AG04449 (cell line): ENCODE measurements at regions not wholly inside any gene's neighbourhood (a gene's known extent, or its start where the extent isn't known, plus 50 kb on each side); places are given as distances from the start of the nearest gene placed in this dataset.

Experiments used
- CTCF ChIA-PET: fragments of 350-600 bp; formaldehyde crosslinking; extraction: SDS; loops from one replicate; lab custom pipeline; 2021; ENCODE audit warnings: antibody characterized with exemption; lab: Yijun Ruan, JAX
- POLR2A ChIA-PET: fragments of 400-600, 350-600 bp; formaldehyde crosslinking; extraction: SDS; loops from one replicate; lab custom pipeline; 2020; ENCODE audit warnings: antibody characterized with exemption, inconsistent platforms; lab: Yijun Ruan, JAX
- DNase-seq: peaks from one replicate; pipeline ENCODE4 v3.0.0-alpha.2; 2010; ENCODE audit warnings: low read depth, low spot score
- H3K4me3 ChIP-seq: 2 replicates; pipeline ENCODE4 v1.5.1; 2011; ENCODE audit warnings: low read depth, mild to moderate bottlenecking, control low read depth, low read length
- CTCF ChIP-seq: IDR thresholded peaks from one replicate; pipeline ENCODE4 v1.5.1; 2011; ENCODE audit warnings: mild to moderate bottlenecking, moderate library complexity, low read length, control low read depth, inconsistent platforms; ENCODE audit not compliant: insufficient read depth; ENCODE audit errors: missing control alignments

DNA sequence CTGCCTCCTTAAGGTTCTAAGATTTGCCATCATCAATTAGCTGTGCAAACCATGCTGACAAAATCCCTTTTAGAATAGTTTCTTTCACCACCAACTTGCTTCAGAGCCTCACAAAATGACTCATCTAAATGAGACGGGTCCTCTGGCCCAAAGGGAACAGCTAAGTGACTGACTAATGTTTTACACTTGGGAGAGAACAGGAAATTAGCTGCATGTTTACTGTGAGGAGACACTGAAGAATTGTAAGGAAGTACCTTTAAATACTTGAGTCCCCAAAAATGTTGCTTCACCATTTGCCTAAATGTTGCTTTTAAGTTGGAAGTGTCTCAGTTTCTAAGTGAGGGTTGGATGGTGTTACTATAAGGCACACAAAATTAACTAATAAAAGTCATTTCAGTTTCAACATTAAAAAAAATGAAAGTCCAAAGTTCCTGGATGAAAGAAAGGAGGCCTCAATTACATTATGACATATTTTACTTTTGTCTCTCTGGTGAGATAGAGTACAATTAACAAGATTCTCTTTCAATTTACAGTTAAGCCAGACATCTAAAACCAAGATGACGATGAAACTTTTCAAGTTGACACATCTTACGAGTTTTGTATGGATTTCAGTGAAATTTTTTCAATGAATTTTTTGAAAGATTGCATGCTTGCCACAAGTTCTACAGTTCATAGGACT lies 229.1 kb upstream of the FN1 start:
- CTCF ChIA-PET, result no interaction called here
- POLR2A ChIA-PET, result interaction anchor here (0.5 to 1.3 kb wide), 8 partner anchors 28 to 233 kb away, joined by 3 to 6 read pairs (median 3); no protein-coding TSS in a partner anchor
- no peak for TF ChIP-seq CTCF
- H3K4me3 ChIP-seq, result no peak overlapping the region
- peak; percentile 87 for DNase-seq

- POLR2A ChIA-PET, result interaction anchor here (0.7 kb wide), 1 partner anchor 75 kb away, joined by 3 read pairs; no protein-coding TSS in a partner anchor
- no peak for DNase-seq
- no peak for TF ChIP-seq CTCF
- H3K4me3 ChIP-seq, result no peak overlapping the region
- CTCF ChIA-PET, result interaction anchor here (1.1 kb wide), 1 partner anchor 27 kb away, joined by 4 read pairs; no protein-coding TSS in a partner anchor
Measured at GRCh38 chr2:215662715-215663114, 226.8 kb upstream of the FN1 start.

DNA sequence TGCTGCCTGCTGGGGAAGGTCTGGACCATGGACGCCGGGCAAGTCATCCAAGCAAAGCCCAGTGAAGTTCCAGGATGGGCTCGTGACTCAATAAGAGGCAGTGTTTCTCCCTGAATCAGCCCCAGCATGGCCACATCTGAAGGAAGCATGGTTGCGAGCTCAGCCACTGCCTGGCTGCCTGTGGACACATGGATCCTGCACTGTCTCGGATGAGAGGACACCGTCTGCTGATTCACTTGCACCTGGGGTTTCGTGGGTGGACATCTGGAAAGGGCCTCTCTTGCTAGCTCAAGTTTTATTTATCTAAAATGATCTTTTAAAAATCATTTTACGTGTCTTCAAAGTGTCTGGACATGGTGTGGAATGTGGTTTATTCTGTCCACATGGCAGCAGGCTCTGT lies 224.8 kb upstream of the FN1 start:
- H3K4me3 ChIP-seq, result no peak overlapping the region
- TF ChIP-seq CTCF, result no peak
- CTCF ChIA-PET, result interaction anchor here (1.9 kb wide), 1 partner anchor 10 kb away, joined by 6 read pairs; no protein-coding TSS in a partner anchor
- POLR2A ChIA-PET, result interaction anchor here (0.6 to 1.9 kb wide), 10 partner anchors 21 to 270 kb away, joined by 3 to 9 read pairs (median 3); no protein-coding TSS in a partner anchor
- DNase-seq, result no peak

GRCh38 chr2:215659650-215660049 lies 223.8 kb upstream of the FN1 start:
- no peak for TF ChIP-seq CTCF
- H3K4me3 ChIP-seq, result no peak overlapping the region
- ChIA-PET CTCF (no interaction called here), POLR2A (no interaction called here)
- no peak for DNase-seq

- POLR2A ChIA-PET, result interaction anchor here (1.0 to 1.6 kb wide), 5 partner anchors 58 to 229 kb away, joined by 3 to 4 read pairs (median 4); no protein-coding TSS in a partner anchor
- DNase-seq, result no peak
- no peak overlapping the region for H3K4me3 ChIP-seq
- CTCF ChIA-PET, result interaction anchor here (0.7 kb wide), 1 partner anchor 9 kb away, joined by 3 read pairs; no protein-coding TSS in a partner anchor
- no peak for TF ChIP-seq CTCF
Measured at GRCh38 chr2:215658635-215659305, 222.9 kb upstream of the FN1 start.

DNA sequence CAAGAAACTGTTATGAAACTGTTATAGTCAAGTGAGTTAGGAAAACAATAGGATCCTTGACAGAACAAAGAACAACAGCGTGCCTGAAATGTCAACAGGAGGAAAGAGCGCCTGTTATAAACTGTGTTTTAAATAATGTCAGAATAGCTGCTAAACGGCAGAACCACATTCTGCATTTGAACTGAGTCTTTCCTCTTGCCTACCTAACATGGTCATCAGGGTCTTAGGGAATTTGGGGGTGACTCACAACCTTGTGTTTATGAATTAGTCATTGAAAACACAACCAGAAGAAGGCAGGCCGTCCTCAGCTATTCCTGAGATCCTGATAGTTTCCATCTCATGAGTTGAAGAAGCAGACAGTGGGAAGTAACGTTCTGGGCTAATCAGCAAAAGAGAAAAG lies 222.0 kb upstream of the FN1 start:
- peak; percentile 92 for DNase-seq
- no peak for TF ChIP-seq CTCF
- H3K4me3 ChIP-seq, result no peak overlapping the region
- CTCF ChIA-PET, result no interaction called here
- POLR2A ChIA-PET, result interaction anchor here (0.5 to 1.6 kb wide), 11 partner anchors 27 to 228 kb away, joined by 3 to 5 read pairs (median 4); no protein-coding TSS in a partner anchor
